ENCODE measurements at regions not wholly inside any gene's neighbourhood (a gene's known extent, or its start where the extent isn't known, plus 50 kb on each side); places are given as distances from the start of the nearest gene placed in this dataset.

GRCh38 chr2:67970071-67970470 lies 92.7 kb downstream of the C1D start:
- Histone ChIP-seq H3K4me3 (ENCODE audit: low read depth, low read length) (no peak overlapping the region), H3K27me3 (ENCODE audit: control insufficient read depth, insufficient read depth, low read length) (no peaks in the 10 kb centered on the region), H3K36me3 (ENCODE audit: control insufficient read depth, insufficient read depth, low read length) (no peaks in the 10 kb centered on the region)
- no peak for TF ChIP-seq CTCF (IDR thresholded peaks at IDR 0.05; ENCODE audit: insufficient read depth, low read length, poor library complexity, severe bottlenecking)
- DNase-seq (ENCODE audit: low read depth) = no peak

GRCh38 chr2:67970542-67970941 lies 92.3 kb downstream of the C1D start:
- H3K27me3 ChIP-seq (ENCODE audit: control insufficient read depth, insufficient read depth, low read length) = no peaks in the 10 kb centered on the region
- TF ChIP-seq CTCF (IDR thresholded peaks at IDR 0.05; ENCODE audit: insufficient read depth, low read length, poor library complexity, severe bottlenecking) = no peak
- H3K4me3 ChIP-seq (ENCODE audit: low read depth, low read length) = no peak overlapping the region
- H3K36me3 ChIP-seq (ENCODE audit: control insufficient read depth, insufficient read depth, low read length) = no peaks in the 10 kb centered on the region
- DNase-seq (ENCODE audit: low read depth) = no peak

- Histone ChIP-seq H3K27me3 (ENCODE audit: control insufficient read depth, insufficient read depth, low read length) (no peaks in the 10 kb centered on the region), H3K36me3 (ENCODE audit: control insufficient read depth, insufficient read depth, low read length) (no peaks in the 10 kb centered on the region), H3K4me3 (ENCODE audit: low read depth, low read length) (no peak overlapping the region)
- no peak for DNase-seq (ENCODE audit: low read depth)
- no peak for TF ChIP-seq CTCF (IDR thresholded peaks at IDR 0.05; ENCODE audit: insufficient read depth, low read length, poor library complexity, severe bottlenecking)
These were observed 88.0 kb downstream of the C1D start for GRCh38 chr2:67974559-67975430.

- H3K4me3 ChIP-seq (ENCODE audit: low read depth, low read length) = no peak overlapping the region
- TF ChIP-seq CTCF (IDR thresholded peaks at IDR 0.05; ENCODE audit: insufficient read depth, low read length, poor library complexity, severe bottlenecking) = no peak
- H3K27me3 ChIP-seq (ENCODE audit: control insufficient read depth, insufficient read depth, low read length) = no peaks in the 10 kb centered on the region
- DNase-seq (ENCODE audit: low read depth) = no peak
- H3K36me3 ChIP-seq (ENCODE audit: control insufficient read depth, insufficient read depth, low read length) = no peaks in the 10 kb centered on the region
These were observed 85.3 kb downstream of the C1D start for GRCh38 chr2:67977464-67977863.

- Histone ChIP-seq H3K27me3 (ENCODE audit: control insufficient read depth, insufficient read depth, low read length) (no peaks in the 10 kb centered on the region), H3K4me3 (ENCODE audit: low read depth, low read length) (no peak overlapping the region), H3K36me3 (ENCODE audit: control insufficient read depth, insufficient read depth, low read length) (no peaks in the 10 kb centered on the region)
- no peak for DNase-seq (ENCODE audit: low read depth)
- TF ChIP-seq CTCF (IDR thresholded peaks at IDR 0.05; ENCODE audit: insufficient read depth, low read length, poor library complexity, severe bottlenecking) = no peak
These were observed 79.8 kb downstream of the C1D start for GRCh38 chr2:67982956-67983355.

- no peak for TF ChIP-seq CTCF (IDR thresholded peaks at IDR 0.05; ENCODE audit: insufficient read depth, low read length, poor library complexity, severe bottlenecking)
- DNase-seq (ENCODE audit: low read depth) = no peak
- Histone ChIP-seq H3K36me3 (ENCODE audit: control insufficient read depth, insufficient read depth, low read length) (no peaks in the 10 kb centered on the region), H3K4me3 (ENCODE audit: low read depth, low read length) (no peak overlapping the region), H3K27me3 (ENCODE audit: control insufficient read depth, insufficient read depth, low read length) (no peaks in the 10 kb centered on the region)
These were observed 78.2 kb downstream of the C1D start for GRCh38 chr2:67984600-67984999.
